ENCODE measurements at regions not wholly inside any gene's neighbourhood (a gene's known extent, or its start where the extent isn't known, plus 50 kb on each side); places are given as distances from the start of the nearest gene placed in this dataset.

GRCh38 chr9:117821954-117822353, 117.8 kb downstream of the TLR4 start:
- H3K4me3 ChIP-seq (replicated peaks; ENCODE audit: insufficient read depth, low read length), result no peak overlapping the region
- TF ChIP-seq REST (IDR thresholded peaks at IDR 0.05; ENCODE audit: insufficient replicate concordance, low read depth) (no peak), GABPA (IDR thresholded peaks at IDR 0.05; ENCODE audit: low read depth) (no peak), POLR2AphosphoS5 (IDR thresholded peaks at IDR 0.05; ENCODE audit: low read depth) (no peak), SPI1 (IDR thresholded peaks at IDR 0.05; ENCODE audit: borderline replicate concordance, low read depth) (no peak), CTCF (IDR thresholded peaks at IDR 0.05; ENCODE audit: insufficient read depth, low read length) (no peak)
- H3K27me3 ChIP-seq (ENCODE audit: insufficient read depth, poor library complexity, severe bottlenecking), result no peaks in the 10 kb centered on the region
- DNase-seq (ENCODE audit: low read depth in 1 of 2, low spot score in 1 of 2), result peak in 1 of 2 experiments; percentile 36
- H3K27ac ChIP-seq (replicated peaks), result no peak overlapping the region

GRCh38 chr9:117823576-117823975, 119.4 kb downstream of the TLR4 start:
- Histone ChIP-seq H3K27ac (replicated peaks) (no peak overlapping the region), H3K4me3 (replicated peaks; ENCODE audit: insufficient read depth, low read length) (no peak overlapping the region), H3K27me3 (ENCODE audit: insufficient read depth, poor library complexity, severe bottlenecking) (no peaks in the 10 kb centered on the region)
- no peak for DNase-seq (ENCODE audit: low read depth in 1 of 2, low spot score in 1 of 2)
- TF ChIP-seq REST (IDR thresholded peaks at IDR 0.05; ENCODE audit: insufficient replicate concordance, low read depth), result no peak
- TF ChIP-seq POLR2AphosphoS5 (IDR thresholded peaks at IDR 0.05; ENCODE audit: low read depth), result no peak
- no peak for TF ChIP-seq SPI1 (IDR thresholded peaks at IDR 0.05; ENCODE audit: borderline replicate concordance, low read depth)
- no peak for TF ChIP-seq GABPA (IDR thresholded peaks at IDR 0.05; ENCODE audit: low read depth)

GRCh38 chr9:117825609-117826347, 121.6 kb downstream of the TLR4 start:
- Histone ChIP-seq H3K27ac (replicated peaks) (0 out of 2 replicates have a peak overlapping the region, but pooled peaks have one; percentile 6), H3K4me3 (replicated peaks; ENCODE audit: insufficient read depth, low read length) (no peak overlapping the region), H3K27me3 (ENCODE audit: insufficient read depth, poor library complexity, severe bottlenecking) (no peaks in the 10 kb centered on the region)
- 0 out of 2 replicates have a peak, but pooled peaks have one; percentile 34 for TF ChIP-seq POLR2AphosphoS5 (IDR thresholded peaks at IDR 0.05; ENCODE audit: low read depth)
- no peak for TF ChIP-seq CTCF (IDR thresholded peaks at IDR 0.05; ENCODE audit: insufficient read depth, low read length)
- TF ChIP-seq GABPA (IDR thresholded peaks at IDR 0.05; ENCODE audit: low read depth), result no peak
- peak; percentile 49; the same call in 1 of the 2 replicates for TF ChIP-seq SPI1 (IDR thresholded peaks at IDR 0.05; ENCODE audit: borderline replicate concordance, low read depth)
- TF ChIP-seq REST (IDR thresholded peaks at IDR 0.05; ENCODE audit: insufficient replicate concordance, low read depth), result no peak
- peak; percentile 24 to 86 for DNase-seq (ENCODE audit: low read depth in 1 of 2, low spot score in 1 of 2)

Measured in HL-60 (cell line).